KG1 (cell line): ENCODE measurements at regions not wholly inside any gene's neighbourhood (a gene's known extent, or its start where the extent isn't known, plus 50 kb on each side); places are given as distances from the start of the nearest gene placed in this dataset.
"Not testable (repeated sequence)": the region's sequence is repeated elsewhere in the genome, so short reads cannot be mapped to it uniquely, and the experiment has no call there.

ENCODE experiments used
- DNase-seq: peaks from one replicate; lab custom pipeline; 2025; lab: John Stamatoyannopoulos, UW

DNA sequence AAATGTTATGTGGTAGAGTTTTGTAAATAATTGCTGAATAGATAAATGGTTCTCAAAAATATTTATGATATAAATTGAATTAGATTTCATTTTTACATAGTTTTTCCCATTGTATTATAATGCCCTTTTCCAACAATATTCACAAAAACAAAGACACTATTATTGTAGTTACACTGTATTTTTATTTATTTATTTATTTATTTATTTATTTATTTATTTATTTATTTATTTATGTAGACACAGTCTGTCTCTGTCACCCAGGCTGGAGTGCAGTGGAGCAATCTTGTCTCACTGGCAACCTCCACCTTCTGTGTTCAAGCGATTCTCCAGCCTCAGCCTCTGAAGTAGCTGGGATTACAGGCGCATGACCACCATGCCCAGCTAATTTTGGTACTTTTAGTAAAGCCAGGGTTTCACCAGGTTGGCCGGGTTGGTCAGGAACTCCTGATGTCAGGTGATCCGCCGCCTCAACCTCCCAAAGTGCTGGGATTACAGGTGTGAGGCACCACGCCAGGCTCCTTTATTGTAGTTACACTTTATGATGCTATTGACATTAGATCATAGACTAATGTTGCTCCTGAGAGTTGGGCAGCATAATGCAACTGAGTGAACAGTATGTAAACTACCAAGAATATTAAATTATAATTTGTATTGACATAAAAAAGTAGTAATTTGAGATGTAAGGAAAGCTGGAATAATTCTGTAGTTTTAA is 1430.0 kb upstream of the PRMT6 start:
- DNase-seq, result no peak

DNA sequence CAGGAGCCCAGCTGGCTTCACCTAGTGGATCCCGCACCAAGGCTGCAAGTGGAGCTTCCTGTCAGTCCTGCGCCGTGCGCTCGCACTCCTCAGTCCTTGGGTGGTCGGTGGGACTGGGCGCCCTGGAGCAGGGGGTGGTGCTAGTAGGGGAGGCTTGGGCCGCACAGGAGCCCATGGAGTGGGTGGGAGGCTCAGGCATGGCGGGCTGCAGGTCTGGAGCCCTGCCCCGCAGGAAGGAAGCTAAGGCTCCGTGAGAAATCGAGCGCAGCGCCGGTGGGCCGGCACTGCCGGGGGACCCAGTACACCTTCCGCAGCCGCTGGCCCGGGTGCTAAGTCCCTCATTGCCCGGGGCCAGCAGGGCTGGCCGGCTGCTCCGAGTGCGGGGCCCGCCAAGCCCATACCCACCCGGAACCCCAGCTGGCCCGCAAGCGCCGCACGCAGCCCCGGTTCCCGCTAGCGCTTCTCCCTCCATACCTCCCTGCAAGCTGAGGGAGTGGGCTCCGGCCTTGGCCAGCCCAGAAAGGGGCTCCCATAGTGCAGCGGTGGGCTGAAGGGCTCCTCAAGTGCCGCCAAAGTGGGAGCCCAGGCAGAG is 1425.2 kb upstream of the PRMT6 start:
- not testable (repeated sequence) for DNase-seq

DNA sequence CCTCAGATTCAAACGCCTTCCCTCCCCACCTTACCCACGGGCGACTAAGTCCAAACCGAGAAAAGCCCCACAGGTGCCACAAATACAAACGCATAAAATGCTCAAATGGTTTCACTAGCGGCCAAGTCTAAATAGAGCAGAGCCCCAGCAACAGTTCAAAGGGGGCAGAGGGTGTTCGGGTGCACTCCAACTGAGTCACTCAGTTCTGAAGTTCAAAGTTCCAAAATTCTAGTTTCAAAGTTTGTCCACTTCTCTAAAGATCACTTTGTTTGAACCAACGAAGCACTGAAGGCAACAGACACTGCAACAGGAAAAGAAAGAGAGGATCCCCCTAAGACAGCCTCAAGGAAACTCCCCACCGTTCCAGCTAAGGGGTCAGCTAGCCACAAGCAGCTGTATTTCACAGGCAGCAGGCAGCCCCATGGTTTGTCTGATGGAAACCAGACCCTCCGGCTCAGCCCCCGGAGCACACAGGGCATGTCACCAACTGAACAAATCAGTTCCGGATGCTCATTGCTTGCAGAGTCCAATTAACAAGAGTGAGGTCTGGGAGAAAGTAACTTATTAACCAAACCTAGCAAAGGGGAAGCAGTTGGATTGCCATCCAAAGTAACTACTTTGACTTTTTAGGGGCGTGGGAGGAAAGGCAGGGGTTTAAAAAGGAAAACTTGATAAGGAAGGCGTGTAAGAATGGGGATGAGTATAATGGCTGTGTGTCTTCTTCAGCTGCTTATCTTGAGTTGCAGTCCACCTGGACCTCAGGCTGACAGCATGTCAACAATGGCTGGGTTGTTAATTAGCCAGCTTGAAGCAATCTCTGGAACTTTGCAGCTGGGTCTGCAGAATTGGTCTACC is 1423.9 kb upstream of the PRMT6 start:
- no peak for DNase-seq

DNA sequence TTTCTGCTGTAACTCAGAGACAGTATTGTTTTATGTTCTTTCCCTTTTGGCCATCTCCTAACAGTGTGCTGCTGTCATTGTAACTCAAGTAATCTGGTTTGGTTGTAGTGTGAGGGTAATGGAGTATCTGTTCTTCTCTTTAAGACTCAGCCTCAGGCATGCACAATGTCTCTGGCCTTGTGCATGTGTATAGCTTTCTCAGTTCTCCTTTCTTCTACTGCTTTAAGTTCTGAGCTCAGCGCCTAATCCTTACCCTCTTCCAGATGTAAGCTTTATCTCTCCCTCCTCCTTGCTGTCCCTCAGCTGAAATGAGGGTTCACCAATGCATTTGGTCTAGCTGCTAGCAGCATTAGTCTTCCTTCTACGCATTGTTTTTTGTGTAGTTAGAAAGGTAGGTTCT is 1420.4 kb upstream of the PRMT6 start:
- DNase-seq, result no peak

DNA sequence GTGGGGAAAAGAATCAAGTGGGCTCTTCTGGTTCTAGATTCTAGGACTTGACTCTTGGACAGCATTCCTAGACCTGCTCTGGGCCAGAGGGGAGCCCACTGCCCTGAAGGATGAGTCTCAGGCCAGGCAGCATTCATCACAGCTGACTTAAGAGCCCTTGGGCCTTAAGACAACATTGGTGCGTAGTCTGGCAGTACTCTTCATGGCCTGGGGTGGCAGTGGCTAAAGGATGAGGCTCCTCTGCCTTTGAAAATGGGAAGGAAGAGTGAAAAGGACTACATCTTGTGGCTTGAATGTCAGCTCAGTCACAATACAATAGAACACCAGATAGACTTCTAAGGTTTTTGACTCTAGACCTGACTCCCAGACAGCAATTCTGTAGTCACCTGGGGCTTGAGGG is 1415.1 kb upstream of the PRMT6 start:
- no peak for DNase-seq

DNA sequence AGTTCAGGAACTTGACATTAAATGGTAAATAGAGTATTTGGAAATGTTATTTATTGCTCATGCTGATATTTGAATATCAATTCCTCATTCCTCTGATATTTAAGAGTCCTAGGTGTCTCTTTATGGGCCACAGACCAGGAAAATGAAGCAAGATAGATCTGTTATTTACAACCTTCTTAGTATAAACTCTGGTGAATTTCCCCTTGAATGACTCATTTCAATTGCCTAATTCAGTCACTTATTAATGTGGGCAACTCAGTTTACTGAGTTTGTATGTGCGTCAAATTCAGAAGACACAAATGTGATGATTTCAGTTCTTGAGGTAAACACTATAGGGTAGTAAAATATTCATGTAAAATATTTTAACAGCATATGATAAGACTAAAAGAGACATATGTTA is 1404.4 kb upstream of the PRMT6 start:
- DNase-seq, result no peak

DNA sequence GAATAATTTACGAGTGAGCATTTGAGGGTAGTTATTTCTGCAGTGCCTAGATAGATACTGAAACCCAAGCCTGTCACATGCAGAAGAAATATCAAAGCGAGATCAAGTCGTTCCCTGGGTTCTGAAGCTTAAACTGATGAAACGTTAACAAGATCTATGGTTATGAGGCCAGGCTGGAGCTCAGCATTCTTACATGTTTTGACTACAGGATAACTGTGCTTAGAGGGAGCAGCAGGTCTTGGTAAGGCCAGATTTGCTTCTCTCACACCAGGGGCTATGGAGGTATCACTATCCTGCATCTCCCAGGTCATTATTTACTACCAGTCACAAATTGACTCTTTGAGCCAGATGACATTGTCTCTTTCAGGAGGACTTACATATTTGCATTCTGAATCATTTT is 1401.4 kb upstream of the PRMT6 start:
- no peak for DNase-seq

DNA sequence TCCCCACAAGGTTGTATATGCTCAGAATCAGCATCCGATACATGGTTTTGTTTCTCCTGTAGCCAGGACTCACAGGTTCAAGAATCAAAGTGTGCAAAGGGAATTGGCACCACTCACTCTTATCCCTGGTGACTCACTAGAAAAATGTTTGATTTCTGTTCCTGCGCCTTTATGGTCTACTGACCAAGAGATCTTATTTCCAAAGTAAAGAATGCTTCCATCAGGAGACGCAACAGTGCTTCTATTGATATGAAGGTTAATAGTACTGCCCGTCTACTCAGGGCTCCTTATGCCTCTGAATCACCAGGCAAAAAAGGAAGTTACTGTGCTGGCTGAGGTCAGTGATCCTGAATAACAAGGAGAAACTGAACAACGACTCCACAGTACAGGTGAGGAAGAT is 1392.0 kb upstream of the PRMT6 start:
- DNase-seq, result no peak

DNA sequence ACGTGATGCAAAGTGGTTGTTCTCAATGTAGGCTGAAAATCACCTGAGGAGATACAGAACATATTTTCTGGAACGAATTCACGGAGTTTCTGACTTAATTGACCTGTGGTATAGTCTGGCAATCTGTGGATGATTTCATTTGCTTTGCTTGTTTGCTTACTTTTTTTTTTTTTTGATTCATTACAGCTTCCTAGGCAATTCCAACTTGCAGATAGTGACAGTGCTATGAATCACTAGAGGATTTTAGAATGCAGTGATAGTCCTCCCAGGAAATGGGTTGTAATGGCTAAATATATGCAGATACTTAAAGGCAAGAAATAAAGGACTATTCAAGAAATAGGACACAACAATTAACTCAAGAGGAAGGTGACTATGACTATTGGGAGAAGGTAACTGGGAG is 1378.1 kb upstream of the PRMT6 start:
- DNase-seq, result no peak

DNA sequence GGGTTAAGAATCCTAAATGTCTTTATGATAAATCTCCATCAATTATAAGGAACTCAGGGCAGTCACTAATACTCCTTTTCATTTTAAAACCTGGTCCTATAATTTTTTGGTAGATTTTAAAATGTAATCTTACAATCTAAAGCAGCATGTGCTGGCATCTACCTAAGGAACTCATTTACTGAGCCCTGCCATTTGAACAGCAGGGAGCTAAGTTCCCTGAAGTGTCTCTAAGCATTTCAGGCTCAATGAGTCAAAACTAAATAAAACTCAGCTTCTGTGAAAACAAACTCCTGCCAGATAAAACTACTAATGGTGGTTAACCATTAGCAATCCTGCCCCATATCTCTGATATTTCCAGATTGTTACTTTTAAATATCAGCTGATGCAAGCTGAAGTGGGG is 1371.8 kb upstream of the PRMT6 start:
- no peak for DNase-seq

DNA sequence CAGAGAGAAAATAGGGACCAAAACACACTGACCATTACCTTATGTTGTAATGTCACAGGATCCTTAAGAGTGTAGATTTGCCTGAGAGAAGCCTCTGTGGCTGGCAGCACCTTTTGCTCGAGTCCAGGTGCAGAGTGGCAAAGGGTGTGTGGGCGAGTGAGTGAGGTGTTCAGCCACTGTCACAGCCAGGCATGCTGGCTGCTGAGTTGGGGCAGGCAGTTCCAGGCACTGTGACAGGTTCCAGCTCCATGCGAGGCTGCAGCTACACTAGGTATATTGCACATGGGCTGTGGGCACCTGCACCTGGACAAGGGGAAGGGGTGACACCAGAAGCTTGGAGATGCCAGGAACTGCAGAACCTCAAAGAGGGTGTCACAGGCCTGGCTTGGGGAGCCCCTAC is 1370.4 kb upstream of the PRMT6 start:
- no peak for DNase-seq

DNA sequence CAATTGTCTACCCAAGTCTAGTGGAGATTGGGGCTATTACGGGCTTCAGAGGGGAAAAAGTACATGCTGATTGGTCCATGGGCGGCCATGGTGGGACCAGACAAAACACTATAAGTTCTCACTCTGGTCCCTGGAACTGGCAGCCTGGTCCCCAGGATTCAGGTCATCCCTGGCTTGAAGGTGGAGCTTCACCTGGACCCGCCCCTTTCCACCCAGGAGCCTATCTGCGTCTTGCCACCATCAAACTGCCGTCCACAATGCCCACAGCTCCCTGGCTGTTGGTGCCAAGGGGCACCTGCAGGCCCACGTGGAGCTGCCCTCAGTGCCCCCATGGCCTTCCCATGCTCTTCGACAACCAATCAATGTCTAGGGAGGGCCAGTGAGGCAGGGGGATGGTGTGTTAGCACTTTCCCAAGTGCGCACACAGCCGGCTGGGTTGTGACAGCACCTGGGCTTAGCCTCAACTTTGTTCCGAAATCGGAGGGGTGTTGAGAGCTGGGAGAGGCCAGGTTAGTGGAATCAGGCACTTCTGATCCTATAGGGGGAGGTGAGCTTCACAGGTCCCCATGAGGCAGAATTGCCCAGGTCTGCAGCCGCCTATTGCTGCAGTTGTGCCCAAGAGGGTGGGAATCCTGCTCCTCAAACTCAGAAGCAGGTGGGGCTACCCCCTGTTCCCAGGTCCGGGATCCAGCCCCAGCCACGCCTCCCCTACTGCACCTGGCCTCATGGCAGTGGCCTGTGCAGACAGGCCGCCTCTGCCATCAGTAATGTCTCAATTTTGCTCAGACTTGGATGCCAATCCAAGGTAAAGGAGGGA is 1369.4 kb upstream of the PRMT6 start:
- no peak for DNase-seq

DNA sequence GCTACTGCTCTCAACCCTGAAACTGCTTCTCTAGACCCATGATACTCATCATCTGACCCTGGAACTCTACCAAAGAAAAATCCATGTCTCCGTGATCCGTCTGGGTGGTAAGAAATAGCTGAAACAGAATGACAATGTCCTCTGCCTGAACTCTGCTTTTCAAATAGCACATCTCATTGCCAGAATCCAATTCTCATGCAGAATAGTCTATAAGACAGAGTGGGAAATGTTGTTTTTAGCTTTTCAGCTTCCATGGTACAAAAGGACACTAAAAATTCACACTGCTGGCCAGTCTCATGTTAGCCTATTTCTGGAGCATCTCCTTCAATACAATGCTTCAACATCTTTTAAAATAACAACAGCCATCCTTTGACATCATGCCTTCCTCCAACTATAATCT is 1355.8 kb upstream of the PRMT6 start:
- DNase-seq, result no peak

DNA sequence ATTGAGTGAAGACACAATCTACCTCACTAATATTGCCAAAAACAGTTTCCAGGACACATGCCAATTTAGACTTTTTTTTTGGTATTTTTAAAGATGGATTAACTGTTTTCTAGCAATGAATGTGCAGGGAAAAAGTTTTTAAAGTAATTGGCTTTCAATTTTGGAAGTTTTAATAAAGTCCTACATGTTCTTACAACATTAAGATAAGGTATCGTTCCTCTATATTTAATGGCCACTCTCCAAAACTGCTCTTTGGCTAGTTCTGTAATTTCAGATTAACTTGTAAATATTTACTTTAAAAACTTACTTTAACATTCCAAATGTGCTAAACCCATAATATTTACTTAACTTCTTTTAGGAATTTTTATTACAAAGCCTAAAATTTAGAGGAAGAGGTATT is 1332.2 kb upstream of the PRMT6 start:
- DNase-seq, result no peak

DNA sequence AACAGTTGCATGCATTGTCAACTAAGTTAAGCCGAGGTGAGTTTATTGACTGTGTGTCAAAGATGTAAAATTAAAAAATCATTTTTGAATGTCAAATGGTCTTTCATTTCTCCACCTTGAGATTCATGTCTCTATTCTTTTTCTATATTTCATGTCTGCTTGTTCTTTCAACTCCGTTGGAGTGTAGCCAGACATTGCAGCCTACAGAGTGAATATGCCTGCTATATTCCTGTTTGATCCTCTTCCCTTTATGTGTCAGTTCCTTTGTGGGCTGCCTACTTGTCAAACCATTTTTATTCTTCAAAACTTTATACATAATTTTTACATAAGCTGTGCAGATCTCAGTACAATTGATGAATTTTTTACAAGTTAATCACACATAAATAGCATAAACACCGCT is 1325.8 kb upstream of the PRMT6 start:
- no peak for DNase-seq

DNA sequence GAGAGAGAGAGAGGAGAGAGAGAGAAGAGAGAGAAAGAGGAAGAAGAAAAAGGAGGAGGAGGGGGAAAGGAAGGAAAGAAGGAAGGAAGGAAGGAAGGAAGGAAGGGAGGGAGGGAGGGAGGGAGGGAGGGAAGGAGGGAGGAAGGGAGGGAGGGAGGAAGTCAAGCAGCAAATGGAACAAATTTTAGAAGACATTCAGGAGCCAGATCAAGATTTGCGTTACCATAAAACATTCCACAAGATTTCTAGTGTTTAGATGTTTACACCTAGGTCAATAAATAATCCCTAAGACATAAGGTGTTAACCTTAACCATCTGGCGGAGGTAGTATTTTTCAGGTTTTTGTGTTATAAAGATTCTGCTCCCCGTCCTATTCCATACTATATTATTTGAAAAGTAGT is 1320.1 kb upstream of the PRMT6 start:
- no peak for DNase-seq

DNA sequence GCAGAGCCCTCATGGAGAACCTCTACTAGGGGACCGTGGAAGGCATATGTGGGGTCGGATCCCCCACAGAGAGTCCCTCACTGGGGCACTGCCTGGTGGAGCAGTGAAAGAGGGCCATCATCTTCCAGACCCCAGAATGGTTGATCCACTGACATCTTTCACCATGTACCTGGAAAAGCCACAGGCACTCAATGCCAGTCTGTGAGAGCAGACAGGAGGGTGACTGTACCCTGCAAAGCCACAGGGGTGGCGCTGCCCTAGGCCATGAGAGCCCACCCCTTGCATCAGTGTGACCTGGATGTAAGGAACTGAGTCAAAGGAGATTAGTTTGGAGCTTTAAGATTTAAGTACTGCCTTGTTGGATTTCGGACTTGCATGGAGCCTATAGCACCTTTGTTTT is 1276.7 kb upstream of the PRMT6 start:
- DNase-seq, result no peak

DNA sequence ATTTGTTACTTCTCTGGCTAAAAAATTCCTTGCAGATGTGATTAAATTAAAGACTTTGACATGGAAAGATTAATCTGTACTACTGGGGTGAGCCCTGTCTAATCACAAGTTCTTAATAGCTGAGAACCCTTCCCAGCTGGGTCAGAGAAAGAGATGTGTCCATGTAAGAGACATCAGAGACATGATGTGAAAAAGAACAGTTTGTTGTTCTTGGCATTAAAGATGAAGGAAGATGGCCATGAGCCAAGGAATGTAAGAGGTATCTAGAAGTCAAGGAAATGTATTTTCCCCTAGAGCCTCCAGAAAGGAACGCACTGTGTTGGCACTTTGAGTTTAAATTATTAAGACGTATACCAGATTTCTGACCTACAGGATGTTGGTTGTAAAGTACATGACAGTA is 1271.5 kb upstream of the PRMT6 start:
- no peak for DNase-seq

DNA sequence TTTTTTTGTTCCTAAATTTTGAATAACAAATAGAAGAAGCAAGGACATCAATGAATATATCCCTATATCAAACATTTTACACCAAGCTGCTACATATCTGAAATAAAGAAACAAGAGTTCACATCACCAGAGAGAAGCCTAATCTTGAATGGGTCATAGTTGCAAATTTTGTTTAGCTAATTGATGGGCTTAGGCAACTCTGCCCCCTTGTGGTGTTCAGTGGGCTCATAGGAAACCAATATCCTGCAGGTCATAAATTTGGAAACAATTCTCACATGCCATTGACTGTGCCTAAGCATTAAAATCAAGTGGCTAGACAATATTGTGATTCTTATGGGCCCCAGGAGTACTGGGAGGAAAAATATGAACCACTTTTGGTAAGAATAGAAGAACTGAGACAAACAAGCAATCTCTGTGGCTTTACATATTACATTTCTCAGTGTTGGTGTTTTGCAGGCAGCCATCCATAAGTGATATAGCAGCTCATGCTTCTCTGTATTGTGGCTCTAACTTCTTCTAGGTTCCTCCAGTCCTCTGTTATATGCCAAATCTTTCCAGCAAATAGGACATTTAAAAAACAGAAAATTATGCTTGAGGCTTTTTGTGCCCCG is 1262.8 kb upstream of the PRMT6 start:
- DNase-seq, result peak; percentile 10

DNA sequence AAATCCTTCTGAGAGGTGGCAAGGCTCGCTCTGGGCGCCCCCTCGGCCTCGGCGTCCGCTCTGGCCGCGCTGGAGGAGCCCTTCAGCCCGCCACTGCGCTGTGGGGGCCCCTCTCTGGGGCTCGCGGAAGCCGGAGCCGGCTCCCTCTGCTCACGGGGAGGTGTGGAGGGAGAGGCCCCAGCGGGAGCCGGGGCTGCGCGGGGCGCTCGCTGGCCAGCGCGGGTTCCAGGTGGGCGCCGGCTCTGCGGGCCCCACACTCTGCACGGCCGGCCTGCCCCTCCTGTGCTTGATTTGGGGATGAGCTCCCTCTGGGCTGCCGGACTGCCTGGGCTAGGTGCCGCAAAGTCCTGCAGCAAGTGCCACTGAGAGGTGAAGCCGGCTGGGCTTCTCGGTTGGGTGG is 1260.7 kb upstream of the PRMT6 start:
- no peak for DNase-seq

DNA sequence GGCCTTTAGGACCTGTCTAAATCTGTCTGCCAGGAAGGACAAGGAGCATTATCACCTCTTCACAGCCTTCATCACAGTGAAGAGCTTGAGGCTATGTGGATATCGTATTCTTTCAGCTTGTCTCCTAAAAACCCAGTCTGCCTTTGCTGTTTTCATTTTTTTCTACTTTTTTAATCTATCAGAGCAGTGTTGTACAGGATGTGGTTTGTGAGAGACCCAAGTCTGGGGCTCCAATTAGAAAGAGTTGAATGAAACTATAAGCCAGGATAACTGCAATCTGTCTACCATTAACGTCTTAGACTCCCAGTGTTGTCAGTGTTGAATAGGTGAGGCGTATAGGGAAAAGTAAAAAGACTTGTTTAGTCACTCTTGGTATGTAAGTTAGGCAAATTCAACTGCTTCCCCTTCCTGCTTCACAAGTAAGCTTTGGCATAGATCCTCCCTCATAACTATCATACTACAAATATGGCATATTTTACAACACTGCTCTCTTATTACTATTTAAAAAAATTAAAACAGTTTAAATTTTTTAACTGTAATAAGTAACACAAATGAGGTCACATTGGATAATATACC is 1225.8 kb upstream of the PRMT6 start:
- no peak for DNase-seq

DNA sequence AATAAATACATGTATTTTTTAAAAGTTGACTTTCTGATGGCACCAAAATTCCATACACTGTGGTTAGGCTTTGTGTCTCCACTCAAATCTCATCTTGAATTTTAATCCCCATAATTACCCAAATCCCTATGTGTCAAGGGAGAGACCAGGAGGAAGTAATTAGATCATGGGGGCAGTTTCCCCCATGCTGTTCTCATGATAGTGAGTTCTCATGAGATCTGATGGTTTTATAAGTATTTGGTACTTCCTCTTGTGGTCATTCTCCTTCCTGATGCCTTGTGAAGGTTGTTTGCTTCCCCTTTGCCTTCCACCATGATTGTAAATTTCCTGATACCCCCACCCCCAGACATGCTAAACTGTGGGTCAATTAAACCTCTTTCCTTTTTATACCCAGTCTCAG is 1218.4 kb upstream of the PRMT6 start:
- DNase-seq, result no peak
